ENCODE measurements at regions not wholly inside any gene's neighbourhood (a gene's known extent, or its start where the extent isn't known, plus 50 kb on each side); places are given as distances from the start of the nearest gene placed in this dataset.

- Histone ChIP-seq H3K9ac (ENCODE audit: low read length in 5 of 5) (no peak overlapping the region), H3K27ac (ENCODE audit: low read depth, low read length) (no peak overlapping the region), H3K9me3 (ENCODE audit: control insufficient read depth in 5 of 5, low read length in 5 of 5) (no peaks in the 10 kb centered on the region), H3K27me3 (ENCODE audit: control insufficient read depth in 5 of 5, insufficient read depth in 4 of 5, low read length in 5 of 5) (peaks cover 0 to 6% (median 0%) of the 10 kb centered on the region in 5 donors), H3K36me3 (ENCODE audit: control insufficient read depth in 5 of 5, insufficient read depth in 5 of 5, low read length in 5 of 5) (no peaks in the 10 kb centered on the region), H3K4me3 (ENCODE audit: low read depth in 1 of 5, low read length in 5 of 5) (no peak overlapping the region), H3K4me1 (ENCODE audit: control insufficient read depth in 5 of 5, insufficient read depth in 5 of 5, low read length in 5 of 5) (peaks cover 0 to 10% (median under 1%) of the 10 kb centered on the region in 5 donors)
These were observed 280.3 kb downstream of the XXYLT1 start for GRCh38 chr3:194990454-194991337.

- Histone ChIP-seq H3K9me3 (ENCODE audit: control insufficient read depth in 5 of 5, low read length in 5 of 5) (no peaks in the 10 kb centered on the region), H3K4me1 (ENCODE audit: control insufficient read depth in 5 of 5, insufficient read depth in 5 of 5, low read length in 5 of 5) (peaks cover 0 to 4% (median 0%) of the 10 kb centered on the region in 5 donors), H3K36me3 (ENCODE audit: control insufficient read depth in 5 of 5, insufficient read depth in 5 of 5, low read length in 5 of 5) (no peaks in the 10 kb centered on the region), H3K27ac (ENCODE audit: low read depth, low read length) (no peak overlapping the region), H3K27me3 (ENCODE audit: control insufficient read depth in 5 of 5, insufficient read depth in 4 of 5, low read length in 5 of 5) (peaks cover 0 to 10% (median 0%) of the 10 kb centered on the region in 5 donors), H3K4me3 (ENCODE audit: low read depth in 1 of 5, low read length in 5 of 5) (no peak overlapping the region), H3K9ac (ENCODE audit: low read length in 5 of 5) (no peak overlapping the region)
These were observed 279.7 kb downstream of the XXYLT1 start for GRCh38 chr3:194991338-194991654.

- H3K27me3 ChIP-seq (ENCODE audit: control insufficient read depth in 5 of 5, insufficient read depth in 4 of 5, low read length in 5 of 5): peaks cover 0 to 10% (median 2%) of the 10 kb centered on the region in 5 donors
- no peak overlapping the region for H3K27ac ChIP-seq (ENCODE audit: low read depth, low read length)
- no peaks in the 10 kb centered on the region for H3K36me3 ChIP-seq (ENCODE audit: control insufficient read depth in 5 of 5, insufficient read depth in 5 of 5, low read length in 5 of 5)
- no peaks in the 10 kb centered on the region for H3K4me1 ChIP-seq (ENCODE audit: control insufficient read depth in 5 of 5, insufficient read depth in 5 of 5, low read length in 5 of 5)
- H3K4me3 ChIP-seq (ENCODE audit: low read depth in 1 of 5, low read length in 5 of 5): no peak overlapping the region
- no peaks in the 10 kb centered on the region for H3K9me3 ChIP-seq (ENCODE audit: control insufficient read depth in 5 of 5, low read length in 5 of 5)
- H3K9ac ChIP-seq (ENCODE audit: low read length in 5 of 5): no peak overlapping the region
These were observed 277.1 kb downstream of the XXYLT1 start for GRCh38 chr3:194993896-194994295.

DNA sequence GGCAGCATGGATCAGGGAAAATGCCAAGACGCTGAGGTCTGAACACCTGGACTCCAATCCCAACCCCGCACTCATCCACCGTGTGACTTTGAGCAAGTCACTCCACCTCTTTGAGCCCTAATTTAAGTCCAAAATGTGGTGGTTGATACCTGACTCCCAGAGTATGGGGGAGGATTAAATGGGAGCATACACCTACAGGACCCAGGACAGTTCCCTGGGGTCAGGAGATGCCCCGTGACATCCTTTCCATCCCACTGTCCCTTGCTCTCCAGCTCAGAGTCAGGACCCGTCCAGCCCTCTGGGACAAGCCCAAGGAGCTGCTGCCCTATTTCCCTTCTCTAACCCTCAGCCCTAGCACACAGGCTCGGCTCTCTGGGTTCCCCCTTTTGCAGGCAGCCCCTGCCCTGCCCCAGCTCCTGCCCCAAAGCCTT, 276.4 kb downstream of the XXYLT1 start:
- H3K9me3 ChIP-seq (ENCODE audit: control insufficient read depth in 5 of 5, low read length in 5 of 5): no peaks in the 10 kb centered on the region
- no peak overlapping the region for H3K4me3 ChIP-seq (ENCODE audit: low read depth in 1 of 5, low read length in 5 of 5)
- H3K36me3 ChIP-seq (ENCODE audit: control insufficient read depth in 5 of 5, insufficient read depth in 5 of 5, low read length in 5 of 5): no peaks in the 10 kb centered on the region
- no peak overlapping the region for H3K9ac ChIP-seq (ENCODE audit: low read length in 5 of 5)
- H3K27ac ChIP-seq (ENCODE audit: low read depth, low read length): no peak overlapping the region
- peaks cover 0 to 12% (median 2%) of the 10 kb centered on the region in 5 donors for H3K27me3 ChIP-seq (ENCODE audit: control insufficient read depth in 5 of 5, insufficient read depth in 4 of 5, low read length in 5 of 5)
- no peaks in the 10 kb centered on the region for H3K4me1 ChIP-seq (ENCODE audit: control insufficient read depth in 5 of 5, insufficient read depth in 5 of 5, low read length in 5 of 5)

GRCh38 chr3:194995334-194995733, 275.6 kb downstream of the XXYLT1 start:
- Histone ChIP-seq H3K27ac (ENCODE audit: low read depth, low read length) (no peak overlapping the region), H3K27me3 (ENCODE audit: control insufficient read depth in 5 of 5, insufficient read depth in 4 of 5, low read length in 5 of 5) (peaks cover 0 to 12% (median 2%) of the 10 kb centered on the region in 5 donors), H3K36me3 (ENCODE audit: control insufficient read depth in 5 of 5, insufficient read depth in 5 of 5, low read length in 5 of 5) (no peaks in the 10 kb centered on the region), H3K4me1 (ENCODE audit: control insufficient read depth in 5 of 5, insufficient read depth in 5 of 5, low read length in 5 of 5) (no peaks in the 10 kb centered on the region), H3K9ac (ENCODE audit: low read length in 5 of 5) (no peak overlapping the region), H3K9me3 (ENCODE audit: control insufficient read depth in 5 of 5, low read length in 5 of 5) (no peaks in the 10 kb centered on the region), H3K4me3 (ENCODE audit: low read depth in 1 of 5, low read length in 5 of 5) (no peak overlapping the region)

GRCh38 chr3:194995922-194996321, 275.0 kb downstream of the XXYLT1 start:
- H3K27ac ChIP-seq (ENCODE audit: low read depth, low read length): no peak overlapping the region
- no peaks in the 10 kb centered on the region for H3K36me3 ChIP-seq (ENCODE audit: control insufficient read depth in 5 of 5, insufficient read depth in 5 of 5, low read length in 5 of 5)
- peaks cover 0 to 12% (median 2%) of the 10 kb centered on the region in 5 donors for H3K27me3 ChIP-seq (ENCODE audit: control insufficient read depth in 5 of 5, insufficient read depth in 4 of 5, low read length in 5 of 5)
- no peak overlapping the region for H3K9ac ChIP-seq (ENCODE audit: low read length in 5 of 5)
- H3K4me3 ChIP-seq (ENCODE audit: low read depth in 1 of 5, low read length in 5 of 5): no peak overlapping the region
- H3K4me1 ChIP-seq (ENCODE audit: control insufficient read depth in 5 of 5, insufficient read depth in 5 of 5, low read length in 5 of 5): no peaks in the 10 kb centered on the region
- no peaks in the 10 kb centered on the region for H3K9me3 ChIP-seq (ENCODE audit: control insufficient read depth in 5 of 5, low read length in 5 of 5)

DNA sequence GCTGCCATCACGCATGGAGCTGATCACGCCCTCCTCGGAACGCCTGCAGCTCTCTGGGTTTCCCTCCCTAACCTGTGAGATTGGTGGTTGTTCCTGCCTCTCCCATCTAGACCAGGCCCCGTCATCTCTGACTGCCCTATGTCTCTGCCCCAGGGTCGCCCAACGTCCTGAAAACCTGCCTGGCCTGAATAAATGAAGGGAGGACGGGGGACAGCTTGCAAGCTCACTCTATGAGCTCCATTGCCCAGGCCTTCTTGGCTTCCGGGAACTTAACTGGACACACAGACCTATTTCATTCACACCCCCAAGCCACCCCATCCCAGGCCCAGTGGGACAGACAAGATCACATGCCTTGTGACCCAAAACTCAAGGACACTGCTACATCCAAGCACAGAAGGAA, 274.2 kb downstream of the XXYLT1 start:
- H3K9me3 ChIP-seq (ENCODE audit: control insufficient read depth in 5 of 5, low read length in 5 of 5): no peaks in the 10 kb centered on the region
- peaks cover 0 to 12% (median 2%) of the 10 kb centered on the region in 5 donors for H3K27me3 ChIP-seq (ENCODE audit: control insufficient read depth in 5 of 5, insufficient read depth in 4 of 5, low read length in 5 of 5)
- H3K36me3 ChIP-seq (ENCODE audit: control insufficient read depth in 5 of 5, insufficient read depth in 5 of 5, low read length in 5 of 5): no peaks in the 10 kb centered on the region
- peaks cover 0 to 3% (median 1%) of the 10 kb centered on the region in 5 donors for H3K4me1 ChIP-seq (ENCODE audit: control insufficient read depth in 5 of 5, insufficient read depth in 5 of 5, low read length in 5 of 5)
- H3K9ac ChIP-seq (ENCODE audit: low read length in 5 of 5): no peak overlapping the region
- H3K4me3 ChIP-seq (ENCODE audit: low read depth in 1 of 5, low read length in 5 of 5): no peak overlapping the region
- no peak overlapping the region for H3K27ac ChIP-seq (ENCODE audit: low read depth, low read length)

DNA sequence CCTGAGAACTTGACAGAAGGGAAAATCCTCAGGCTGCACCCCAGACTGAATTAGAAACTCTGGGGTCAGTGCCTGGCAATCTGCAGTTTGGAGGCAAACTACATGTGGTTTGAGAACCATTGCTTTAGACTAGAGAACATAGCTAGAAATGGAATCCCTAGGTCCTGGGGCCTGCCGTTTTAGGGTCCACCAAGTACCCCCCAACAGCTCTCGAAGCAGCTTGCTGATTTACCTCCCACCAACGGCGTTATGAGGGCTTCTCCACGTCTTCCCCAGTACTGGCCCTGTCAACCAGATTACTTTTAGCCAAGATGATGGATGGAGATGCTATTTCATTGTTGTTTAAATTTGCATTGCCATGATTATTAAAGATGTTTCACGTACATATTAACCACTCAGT, 272.5 kb downstream of the XXYLT1 start:
- H3K4me3 ChIP-seq (ENCODE audit: low read depth in 1 of 5, low read length in 5 of 5): no peak overlapping the region
- H3K9ac ChIP-seq (ENCODE audit: low read length in 5 of 5): no peak overlapping the region
- peaks cover 0 to 12% (median 2%) of the 10 kb centered on the region in 5 donors for H3K27me3 ChIP-seq (ENCODE audit: control insufficient read depth in 5 of 5, insufficient read depth in 4 of 5, low read length in 5 of 5)

GRCh38 chr3:194998948-194999347, 272.0 kb downstream of the XXYLT1 start:
- peaks cover 11 to 25% (median 21%) of the 10 kb centered on the region in 5 donors for H3K4me1 ChIP-seq (ENCODE audit: control insufficient read depth in 5 of 5, insufficient read depth in 5 of 5, low read length in 5 of 5)
- H3K36me3 ChIP-seq (ENCODE audit: control insufficient read depth in 5 of 5, insufficient read depth in 5 of 5, low read length in 5 of 5): no peaks in the 10 kb centered on the region
- H3K9me3 ChIP-seq (ENCODE audit: control insufficient read depth in 5 of 5, low read length in 5 of 5): no peaks in the 10 kb centered on the region
- peaks cover 0 to 18% (median 2%) of the 10 kb centered on the region in 5 donors for H3K27me3 ChIP-seq (ENCODE audit: control insufficient read depth in 5 of 5, insufficient read depth in 4 of 5, low read length in 5 of 5)
- H3K4me3 ChIP-seq (ENCODE audit: low read depth in 1 of 5, low read length in 5 of 5): no peak overlapping the region
- H3K9ac ChIP-seq (ENCODE audit: low read length in 5 of 5): no peak overlapping the region
- H3K27ac ChIP-seq (ENCODE audit: low read depth, low read length): no peak overlapping the region

More for the DNA sequence above, 272.5 kb downstream of the XXYLT1 start:
- Histone ChIP-seq H3K27ac (ENCODE audit: low read depth, low read length) (no peak overlapping the region), H3K36me3 (ENCODE audit: control insufficient read depth in 5 of 5, insufficient read depth in 5 of 5, low read length in 5 of 5) (no peaks in the 10 kb centered on the region), H3K4me1 (ENCODE audit: control insufficient read depth in 5 of 5, insufficient read depth in 5 of 5, low read length in 5 of 5) (peaks cover 10 to 20% (median 18%) of the 10 kb centered on the region in 5 donors), H3K9me3 (ENCODE audit: control insufficient read depth in 5 of 5, low read length in 5 of 5) (no peaks in the 10 kb centered on the region)

DNA sequence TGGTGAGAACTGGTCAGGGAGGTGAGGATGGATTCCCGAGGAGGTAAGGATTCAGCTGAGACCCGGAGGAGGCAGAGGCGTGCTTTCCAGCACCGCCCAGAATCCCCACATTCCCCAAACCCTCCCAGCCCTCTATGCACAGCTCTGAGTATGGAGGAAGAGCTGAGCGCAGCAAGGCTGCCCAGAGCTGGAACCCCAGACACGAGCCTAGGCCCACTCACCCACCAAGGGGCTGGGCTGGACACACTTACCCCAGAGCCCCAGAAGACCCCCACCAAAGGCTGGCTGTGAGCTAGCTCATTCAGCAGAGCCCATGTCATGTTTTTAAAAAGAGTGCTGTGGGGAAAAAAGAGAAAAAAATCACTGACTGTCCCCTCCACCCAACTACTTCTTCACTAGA, 271.5 kb downstream of the XXYLT1 start:
- H3K4me1 ChIP-seq (ENCODE audit: control insufficient read depth in 5 of 5, insufficient read depth in 5 of 5, low read length in 5 of 5): peaks cover 11 to 25% (median 21%) of the 10 kb centered on the region in 5 donors
- H3K27ac ChIP-seq (ENCODE audit: low read depth, low read length): no peak overlapping the region
- peaks cover 0 to 20% (median 2%) of the 10 kb centered on the region in 5 donors for H3K27me3 ChIP-seq (ENCODE audit: control insufficient read depth in 5 of 5, insufficient read depth in 4 of 5, low read length in 5 of 5)
- H3K4me3 ChIP-seq (ENCODE audit: low read depth in 1 of 5, low read length in 5 of 5): no peak overlapping the region
- no peaks in the 10 kb centered on the region for H3K36me3 ChIP-seq (ENCODE audit: control insufficient read depth in 5 of 5, insufficient read depth in 5 of 5, low read length in 5 of 5)
- H3K9me3 ChIP-seq (ENCODE audit: control insufficient read depth in 5 of 5, low read length in 5 of 5): no peaks in the 10 kb centered on the region
- no peak overlapping the region for H3K9ac ChIP-seq (ENCODE audit: low read length in 5 of 5)
